Upper lobe of right lung (tissue), 1 donor: ENCODE measurements at regions not wholly inside any gene's neighbourhood (a gene's known extent, or its start where the extent isn't known, plus 50 kb on each side); places are given as distances from the start of the nearest gene placed in this dataset.

Experiments used
- ATAC-seq: fragments of 200-7000 bp; cut with Tn5 transposase; one replicate; pipeline ENCODE4 v1.9.1; 2020; ENCODE audit warnings: mild to moderate bottlenecking, moderate library complexity
- DNase-seq: peaks from one replicate; pipeline ENCODE4 v3.0.0-alpha.2; 2020
- H3K27ac ChIP-seq: fragments of 200-600 bp; one replicate; pipeline ENCODE4 v1.8.0; 2022
- H3K27me3 ChIP-seq: fragments of 200-600 bp; one replicate; pipeline ENCODE4 v1.8.0; 2022; ENCODE audit warnings: mild to moderate bottlenecking
- H3K36me3 ChIP-seq: fragments of 200-600 bp; one replicate; pipeline ENCODE4 v1.8.0; 2022
- H3K4me1 ChIP-seq: fragments of 200-600 bp; one replicate; pipeline ENCODE4 v1.8.0; 2022
- H3K4me3 ChIP-seq: fragments of 200-600 bp; one replicate; pipeline ENCODE4 v1.8.0; 2022; ENCODE audit warnings: mild to moderate bottlenecking
- H3K9me3 ChIP-seq: fragments of 200-600 bp; one replicate; pipeline ENCODE4 v1.8.0; 2022
- CTCF ChIP-seq: fragments of 200-600 bp; IDR thresholded peaks from one replicate; pipeline ENCODE4 v1.8.0; 2022; ENCODE audit warnings: antibody characterized with exemption
- intact Hi-C: fragments of 100-400 bp; cut with DNase I; formaldehyde crosslinking; loops from one replicate; pipeline ENCODE4 v1.11.0; 2022
- donor health status: DM: no; HTN: yes; CAD: no; lungs with severe emphysema.

GRCh38 chr14:54169254-54169924 is 212.8 kb upstream of the BMP4 start:
- no peak overlapping the region for H3K27ac ChIP-seq
- TF ChIP-seq CTCF: no peak
- no peaks in the 10 kb centered on the region for H3K9me3 ChIP-seq
- no peak for DNase-seq
- H3K4me3 ChIP-seq: no peak overlapping the region
- no peak for ATAC-seq
- no peaks in the 10 kb centered on the region for H3K36me3 ChIP-seq
- H3K4me1 ChIP-seq: peaks cover 3% of the 10 kb centered on the region
- no peaks in the 10 kb centered on the region for H3K27me3 ChIP-seq
- intact Hi-C loops: no loop called here

- ATAC-seq (no peak), DNase-seq (no peak)
- H3K4me1 ChIP-seq: peaks cover 3% of the 10 kb centered on the region
- H3K27ac ChIP-seq: no peak overlapping the region
- H3K27me3 ChIP-seq: no peaks in the 10 kb centered on the region
- no peak for TF ChIP-seq CTCF
- no peak overlapping the region for H3K4me3 ChIP-seq
- intact Hi-C loops: loop anchor here (10.0 kb wide), 1 partner anchor 636 kb away; no protein-coding TSS in a partner anchor
- H3K36me3 ChIP-seq: no peaks in the 10 kb centered on the region
- no peaks in the 10 kb centered on the region for H3K9me3 ChIP-seq
These were observed 213.7 kb upstream of the BMP4 start for GRCh38 chr14:54170301-54170700.

- no peak for TF ChIP-seq CTCF
- H3K27me3 ChIP-seq: no peaks in the 10 kb centered on the region
- no peak for ATAC-seq
- H3K4me3 ChIP-seq: no peak overlapping the region
- H3K36me3 ChIP-seq: no peaks in the 10 kb centered on the region
- intact Hi-C loops: loop anchor here (10.0 kb wide), 1 partner anchor 637 kb away; no protein-coding TSS in a partner anchor
- no peaks in the 10 kb centered on the region for H3K9me3 ChIP-seq
- no peak overlapping the region for H3K27ac ChIP-seq
- H3K4me1 ChIP-seq: peaks cover 3% of the 10 kb centered on the region
- no peak for DNase-seq
These were observed 215.5 kb upstream of the BMP4 start for GRCh38 chr14:54172114-54172513.

- H3K27me3 ChIP-seq: no peaks in the 10 kb centered on the region
- intact Hi-C loops: loop anchor here (10.0 kb wide), 1 partner anchor 638 kb away; no protein-coding TSS in a partner anchor
- ATAC-seq: no peak
- no peak for TF ChIP-seq CTCF
- no peak for DNase-seq
- H3K27ac ChIP-seq: no peak overlapping the region
- peaks cover 3% of the 10 kb centered on the region for H3K4me1 ChIP-seq
- no peak overlapping the region for H3K4me3 ChIP-seq
- H3K36me3 ChIP-seq: no peaks in the 10 kb centered on the region
- no peaks in the 10 kb centered on the region for H3K9me3 ChIP-seq
These were observed 215.9 kb upstream of the BMP4 start for GRCh38 chr14:54172562-54172961.

GRCh38 chr14:54173802-54174201 is 217.2 kb upstream of the BMP4 start:
- no peaks in the 10 kb centered on the region for H3K27me3 ChIP-seq
- ATAC-seq (peak; percentile 31), DNase-seq (no peak)
- H3K4me1 ChIP-seq: peaks cover 3% of the 10 kb centered on the region
- intact Hi-C loops: loop anchor here (10.0 kb wide), 1 partner anchor 639 kb away; no protein-coding TSS in a partner anchor
- TF ChIP-seq CTCF: no peak
- no peak overlapping the region for H3K4me3 ChIP-seq
- peak overlapping the region; percentile 26 for H3K27ac ChIP-seq
- H3K9me3 ChIP-seq: no peaks in the 10 kb centered on the region
- no peaks in the 10 kb centered on the region for H3K36me3 ChIP-seq
